GM12878 (cell line): ENCODE measurements at regions not wholly inside any gene's neighbourhood (a gene's known extent, or its start where the extent isn't known, plus 50 kb on each side); places are given as distances from the start of the nearest gene placed in this dataset.

ENCODE experiments used
- ATAC-seq: fragments of 200-7000 bp; cut with Tn5 transposase; 3 replicates; pipeline ENCODE4 v1.9.1; 2020; ENCODE audit warnings: mild to moderate bottlenecking, moderate library complexity
- BruUV-seq: library from RNA; stranded (reverse); fragments of 400-500 nt; replicated peaks from 2 replicates; lab custom pipeline; 2021; lab: Mats Ljungman, UMichigan
- CTCF ChIA-PET: fragments of 300-600 bp; sonication (Branson Sonifier 250); formaldehyde crosslinking; extraction: SDS; loops from one replicate; lab custom pipeline; 2021; ENCODE audit warnings: inconsistent platforms; lab: Yijun Ruan, JAX
- POLR2A ChIA-PET: fragments of 350-600 bp; formaldehyde crosslinking; extraction: SDS; loops from one replicate; lab custom pipeline; 2021; ENCODE audit warnings: inconsistent platforms; lab: Charles Lee
- RAD21 ChIA-PET: fragments of 300-600 bp; sonication (Branson Sonifier 250); formaldehyde crosslinking; loops from one replicate; lab custom pipeline; 2023; ENCODE audit warnings: antibody characterized with exemption; ENCODE audit not compliant: unreplicated experiment; lab: Charles Lee
- SMC1A ChIA-PET: fragments of 300-600 bp; sonication (Branson Sonifier 250); formaldehyde crosslinking; loops from one replicate; lab custom pipeline; 2023; ENCODE audit not compliant: unreplicated experiment, uncharacterized antibody; lab: Charles Lee
- DNase-seq: peaks from one replicate; pipeline ENCODE4 v3.0.0-alpha.2; 2011; ENCODE audit warnings: low read depth, low spot score
- FAIRE-seq: peaks from 3 replicates; lab custom pipeline; 2011; peaks lifted over from hg19 to GRCh38; lab: Jason Lieb, UNC
- H2AFZ ChIP-seq: 2 replicates; pipeline ENCODE4 v1.6.0; 2011; ENCODE audit warnings: low read depth, low read length, control low read depth; ENCODE audit not compliant: control insufficient read depth
- H3K27ac ChIP-seq: 2 replicates; pipeline ENCODE4 v1.5.1; 2011; ENCODE audit warnings: control low read depth; ENCODE audit not compliant: control insufficient read depth, insufficient read depth
- H3K27me3 ChIP-seq, 2 experiments: replicated peaks in 1 of 2; 2 replicates each; pipeline versions ENCODE4 v1.6.0 to v1.6.1; 2011; ENCODE audit warnings: low read length in 1 of 2; ENCODE audit not compliant: control insufficient read depth in 2 of 2, insufficient read depth in 2 of 2
- H3K36me3 ChIP-seq, 2 experiments: 2 replicates each; pipeline ENCODE4 v1.5.1; 2011; ENCODE audit warnings: low read length in 1 of 2; ENCODE audit not compliant: control insufficient read depth in 2 of 2, insufficient read depth in 2 of 2
- H3K4me1 ChIP-seq: 2 replicates; pipeline ENCODE4 v1.6.1; 2011; ENCODE audit warnings: mild to moderate bottlenecking, low read length, moderate library complexity, mixed read lengths; ENCODE audit not compliant: control insufficient read depth, insufficient read depth
- H3K4me2 ChIP-seq: 2 replicates; pipeline ENCODE4 v1.6.0; 2011; ENCODE audit warnings: control low read depth; ENCODE audit not compliant: control insufficient read depth, insufficient read depth
- H3K4me3 ChIP-seq: fragments of 200-600 bp; sonication (generic); 2 replicates; pipeline ENCODE4 v1.5.1; 2016
- H3K79me2 ChIP-seq: 2 replicates; pipeline ENCODE4 v1.6.0; 2011; ENCODE audit warnings: low read length; ENCODE audit not compliant: control insufficient read depth, insufficient read depth
- H3K9ac ChIP-seq: 2 replicates; pipeline ENCODE4 v1.8.0; 2011; ENCODE audit warnings: low read length, control low read depth, mixed read lengths; ENCODE audit not compliant: control insufficient read depth, insufficient read depth
- H3K9me3 ChIP-seq: replicated peaks from 3 replicates; pipeline ENCODE4 v1.5.1; 2011; ENCODE audit warnings: mild to moderate bottlenecking, low read length; ENCODE audit not compliant: control insufficient read depth, insufficient read depth
- H4K20me1 ChIP-seq: 2 replicates; pipeline ENCODE4 v1.6.0; 2011; ENCODE audit not compliant: control insufficient read depth, insufficient read depth
- IRF3 ChIP-seq: fragments of 450-650 bp; IDR thresholded peaks from 2 replicates; pipeline ENCODE4 v1.6.1; 2014; ENCODE audit warnings: mild to moderate bottlenecking
- KLF5 ChIP-seq: fragments of 450-650 bp; IDR thresholded peaks from 2 replicates; pipeline ENCODE4 v1.6.1; 2014; ENCODE audit warnings: mild to moderate bottlenecking; ENCODE audit not compliant: partially characterized antibody
- STAT1 ChIP-seq: fragments of 450-650 bp; conservative IDR thresholded peaks from 2 replicates; pipeline ENCODE4 v1.6.1; 2014; ENCODE audit warnings: antibody characterized with exemption, mild to moderate bottlenecking
- WGBS: methylation state at CpG from one replicate; pipeline ENCODE4 v1.1.6; 2016; ENCODE audit warnings: low lambda C conversion rate; ENCODE audit not compliant: insufficient replicate concordance, insufficient coverage; ENCODE audit errors: missing lambda C conversion rate; 5-methylcytosine and 5-hydroxymethylcytosine counted together
- in situ Hi-C: fragments of 300-500 bp; cut with MboI; formaldehyde crosslinking; loops from 9 replicates; pipeline ENCODE4 v1.14.3; 2018; ENCODE audit warnings: mixed read lengths
- intact Hi-C: fragments of 100-400 bp; cut with micrococcal nuclease; formaldehyde crosslinking; loops from one replicate; pipeline ENCODE4 v1.14.2; 2022; ENCODE audit not compliant: unreplicated experiment
- TF ChIP-seq, protein P1 (sequence below): fragments of 450-650 bp; IDR thresholded peaks from 2 replicates; pipeline ENCODE4 v1.6.1; 2016; ENCODE audit warnings: mild to moderate bottlenecking, moderate library complexity, borderline replicate concordance

GRCh38 chr1:229778794-229779193 is 152.7 kb downstream of the URB2 start:
- Histone ChIP-seq H3K4me1 (no peaks in the 10 kb centered on the region), H3K79me2 (no peaks in the 10 kb centered on the region), H3K4me3 (no peak overlapping the region), H3K9ac (no peak overlapping the region), H3K4me2 (no peak overlapping the region), H3K9me3 (no peaks in the 10 kb centered on the region), H3K27me3 (0 out of 4 replicates have a peak, but pooled peaks cover 0 to 2% of the 10 kb centered on the region in 2 experiments), H4K20me1 (no peaks in the 10 kb centered on the region; the same call in 1 of the 2 replicates), H3K36me3 (no peaks in the 10 kb centered on the region), H3K27ac (no peak overlapping the region), H2AFZ (no peak overlapping the region)
- FAIRE-seq (no peak), ATAC-seq (no peak), DNase-seq (no peak)
- ChIA-PET POLR2A (no interaction called here), SMC1A (no interaction called here), RAD21 (interaction anchor here (0.9 kb wide), 1 partner anchor 77 kb away, joined by 3 read pairs; no protein-coding TSS in a partner anchor), CTCF (no interaction called here)
- intact Hi-C loops: no loop called here
- BruUV-seq: no TSS peak
- WGBS: 34% methylated on average over 5 of the region's 5 CpGs
- TF ChIP-seq, protein P1, sequence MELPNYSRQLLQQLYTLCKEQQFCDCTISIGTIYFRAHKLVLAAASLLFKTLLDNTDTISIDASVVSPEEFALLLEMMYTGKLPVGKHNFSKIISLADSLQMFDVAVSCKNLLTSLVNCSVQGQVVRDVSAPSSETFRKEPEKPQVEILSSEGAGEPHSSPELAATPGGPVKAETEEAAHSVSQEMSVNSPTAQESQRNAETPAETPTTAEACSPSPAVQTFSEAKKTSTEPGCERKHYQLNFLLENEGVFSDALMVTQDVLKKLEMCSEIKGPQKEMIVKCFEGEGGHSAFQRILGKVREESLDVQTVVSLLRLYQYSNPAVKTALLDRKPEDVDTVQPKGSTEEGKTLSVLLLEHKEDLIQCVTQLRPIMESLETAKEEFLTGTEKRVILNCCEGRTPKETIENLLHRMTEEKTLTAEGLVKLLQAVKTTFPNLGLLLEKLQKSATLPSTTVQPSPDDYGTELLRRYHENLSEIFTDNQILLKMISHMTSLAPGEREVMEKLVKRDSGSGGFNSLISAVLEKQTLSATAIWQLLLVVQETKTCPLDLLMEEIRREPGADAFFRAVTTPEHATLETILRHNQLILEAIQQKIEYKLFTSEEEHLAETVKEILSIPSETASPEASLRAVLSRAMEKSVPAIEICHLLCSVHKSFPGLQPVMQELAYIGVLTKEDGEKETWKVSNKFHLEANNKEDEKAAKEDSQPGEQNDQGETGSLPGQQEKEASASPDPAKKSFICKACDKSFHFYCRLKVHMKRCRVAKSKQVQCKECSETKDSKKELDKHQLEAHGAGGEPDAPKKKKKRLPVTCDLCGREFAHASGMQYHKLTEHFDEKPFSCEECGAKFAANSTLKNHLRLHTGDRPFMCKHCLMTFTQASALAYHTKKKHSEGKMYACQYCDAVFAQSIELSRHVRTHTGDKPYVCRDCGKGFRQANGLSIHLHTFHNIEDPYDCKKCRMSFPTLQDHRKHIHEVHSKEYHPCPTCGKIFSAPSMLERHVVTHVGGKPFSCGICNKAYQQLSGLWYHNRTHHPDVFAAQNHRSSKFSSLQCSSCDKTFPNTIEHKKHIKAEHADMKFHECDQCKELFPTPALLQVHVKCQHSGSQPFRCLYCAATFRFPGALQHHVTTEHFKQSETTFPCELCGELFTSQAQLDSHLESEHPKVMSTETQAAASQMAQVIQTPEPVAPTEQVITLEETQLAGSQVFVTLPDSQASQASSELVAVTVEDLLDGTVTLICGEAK: no peak
- TF ChIP-seq STAT1: no peak
- no peak for TF ChIP-seq IRF3
- no peak for TF ChIP-seq KLF5
- in situ Hi-C loops: no loop called here
